ENCODE measurements at regions not wholly inside any gene's neighbourhood (a gene's known extent, or its start where the extent isn't known, plus 50 kb on each side); places are given as distances from the start of the nearest gene placed in this dataset.

- no peak overlapping the region for H3K4me3 Mint-ChIP-seq
- no peaks in the 10 kb centered on the region for H3K36me3 Mint-ChIP-seq (ENCODE audit: insufficient read depth in 2 of 2)
- no peaks in the 10 kb centered on the region for H3K4me1 Mint-ChIP-seq (ENCODE audit: low read depth)
- ATAC-seq (replicated peaks in 1 of 2) (no peak), DNase-seq (no peak)
- H3K9me3 Mint-ChIP-seq: peaks cover 2 to 3% of the 10 kb centered on the region in 2 donors
- no peaks in the 10 kb centered on the region for H3K27me3 Mint-ChIP-seq (ENCODE audit: low read depth)
- no peak overlapping the region for H3K27ac Mint-ChIP-seq
Observed at GRCh38 chr4:125125276-125125675, 189.5 kb upstream of the FAT4 start.

DNA sequence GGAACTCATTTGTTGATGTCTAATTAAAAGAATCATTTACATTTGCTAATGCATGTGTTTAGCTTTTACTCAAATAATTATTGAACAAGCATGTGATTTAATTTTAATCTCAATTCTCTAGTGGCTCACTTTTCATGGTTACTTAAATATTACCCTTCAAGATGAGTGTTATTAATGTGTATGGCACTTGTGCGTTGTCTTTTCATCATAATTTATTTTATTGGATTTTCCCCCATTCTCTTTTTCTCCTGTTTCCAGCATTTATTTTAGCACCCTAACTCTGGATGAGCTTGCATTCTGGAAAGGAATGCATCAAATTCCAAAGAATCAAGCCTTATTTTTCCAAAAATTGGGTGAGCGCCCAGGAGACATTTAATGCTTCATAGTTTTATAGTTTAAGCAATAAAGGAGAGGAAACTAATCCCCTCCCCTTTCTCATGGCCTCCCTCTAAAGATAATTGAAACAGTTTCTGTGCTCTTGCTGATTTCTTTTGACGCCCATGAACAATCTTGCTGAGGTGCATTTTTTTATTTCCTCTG is 191.1 kb upstream of the FAT4 start:
- Mint-ChIP-seq H3K36me3 (ENCODE audit: insufficient read depth in 2 of 2) (no peaks in the 10 kb centered on the region), H3K4me3 (no peak overlapping the region), H3K9me3 (peaks cover 2 to 3% of the 10 kb centered on the region in 2 donors), H3K27me3 (ENCODE audit: low read depth) (no peaks in the 10 kb centered on the region), H3K27ac (no peak overlapping the region), H3K4me1 (ENCODE audit: low read depth) (no peaks in the 10 kb centered on the region)
- ATAC-seq (replicated peaks in 1 of 2) (no peak), DNase-seq (no peak)

DNA sequence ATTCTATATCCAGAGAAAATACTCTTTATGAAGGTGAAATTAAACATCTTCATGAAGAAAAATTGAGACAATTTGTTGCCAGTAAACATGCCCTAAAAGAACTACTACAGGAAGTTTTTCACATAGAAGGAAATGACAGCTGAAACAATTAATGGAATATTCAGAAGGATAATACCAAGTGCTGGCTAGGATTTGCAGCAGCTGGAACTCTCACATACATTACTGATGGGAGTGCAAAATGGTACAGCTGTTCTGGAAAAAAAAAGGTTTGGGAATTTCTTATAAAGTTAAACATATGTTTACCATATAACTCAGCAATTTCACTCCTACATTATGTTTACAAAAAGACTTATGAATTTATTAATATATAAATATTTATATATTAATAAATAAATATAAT is 193.2 kb upstream of the FAT4 start:
- Mint-ChIP-seq H3K9me3 (peaks cover 2 to 3% of the 10 kb centered on the region in 2 donors), H3K27ac (no peak overlapping the region), H3K4me3 (no peak overlapping the region), H3K27me3 (ENCODE audit: low read depth) (no peaks in the 10 kb centered on the region), H3K36me3 (ENCODE audit: insufficient read depth in 2 of 2) (no peaks in the 10 kb centered on the region), H3K4me1 (ENCODE audit: low read depth) (no peaks in the 10 kb centered on the region)
- DNase-seq: no peak
- ATAC-seq (replicated peaks in 1 of 2): no peak

DNA sequence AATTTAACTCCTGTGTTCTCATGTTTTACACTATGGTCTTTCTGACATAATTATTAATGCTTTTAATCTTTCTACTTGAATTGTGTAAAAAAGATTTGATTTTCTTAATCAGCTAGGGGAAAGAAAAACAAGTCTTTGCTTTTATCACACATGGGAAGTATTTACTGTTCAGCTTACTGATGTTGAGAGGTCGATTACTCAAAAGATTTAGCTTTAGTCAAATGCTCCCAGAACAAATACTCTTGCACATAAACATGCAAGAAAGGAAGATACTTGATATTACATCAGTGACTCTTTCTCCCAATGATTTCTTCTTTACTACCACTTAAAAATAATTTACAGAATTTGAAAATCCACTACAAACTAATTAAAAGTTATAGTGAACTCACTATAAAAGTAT is 198.3 kb upstream of the FAT4 start:
- no peaks in the 10 kb centered on the region for H3K4me1 Mint-ChIP-seq (ENCODE audit: low read depth)
- ATAC-seq (replicated peaks in 1 of 2): no peak

DNA sequence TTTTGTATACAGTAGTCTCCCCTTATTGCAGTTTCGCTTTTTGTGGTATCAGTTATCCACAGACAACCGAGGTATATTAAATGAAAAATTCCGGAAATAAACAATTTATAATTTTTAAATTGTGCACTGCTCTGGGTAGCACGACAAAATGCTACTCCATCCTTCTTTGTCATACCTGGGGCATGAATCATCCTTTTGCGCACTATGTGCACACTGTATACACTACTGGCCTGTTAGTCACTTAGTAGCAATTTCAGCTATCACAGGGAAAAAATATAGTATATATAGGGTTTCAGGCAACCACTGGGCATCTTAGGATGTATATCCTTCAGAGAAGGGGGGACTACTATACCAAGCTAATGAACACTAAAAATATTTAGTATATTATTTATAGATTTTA is 198.8 kb upstream of the FAT4 start:
- peaks cover 4% of the 10 kb centered on the region in 2 donors for H3K9me3 Mint-ChIP-seq
- no peaks in the 10 kb centered on the region for H3K27me3 Mint-ChIP-seq (ENCODE audit: low read depth)
- no peaks in the 10 kb centered on the region for H3K36me3 Mint-ChIP-seq (ENCODE audit: insufficient read depth in 2 of 2)
- DNase-seq (no peak), ATAC-seq (replicated peaks in 1 of 2) (no peak)
- no peaks in the 10 kb centered on the region for H3K4me1 Mint-ChIP-seq (ENCODE audit: low read depth)
- H3K27ac Mint-ChIP-seq: no peak overlapping the region
- H3K4me3 Mint-ChIP-seq: no peak overlapping the region

More for the DNA sequence above, 198.3 kb upstream of the FAT4 start:
- no peak for DNase-seq
- H3K27ac Mint-ChIP-seq: no peak overlapping the region
- no peaks in the 10 kb centered on the region for H3K36me3 Mint-ChIP-seq (ENCODE audit: insufficient read depth in 2 of 2)
- H3K4me3 Mint-ChIP-seq: no peak overlapping the region
- peaks cover 0 to under 1% of the 10 kb centered on the region in 2 donors for H3K9me3 Mint-ChIP-seq
- no peaks in the 10 kb centered on the region for H3K27me3 Mint-ChIP-seq (ENCODE audit: low read depth)

DNA sequence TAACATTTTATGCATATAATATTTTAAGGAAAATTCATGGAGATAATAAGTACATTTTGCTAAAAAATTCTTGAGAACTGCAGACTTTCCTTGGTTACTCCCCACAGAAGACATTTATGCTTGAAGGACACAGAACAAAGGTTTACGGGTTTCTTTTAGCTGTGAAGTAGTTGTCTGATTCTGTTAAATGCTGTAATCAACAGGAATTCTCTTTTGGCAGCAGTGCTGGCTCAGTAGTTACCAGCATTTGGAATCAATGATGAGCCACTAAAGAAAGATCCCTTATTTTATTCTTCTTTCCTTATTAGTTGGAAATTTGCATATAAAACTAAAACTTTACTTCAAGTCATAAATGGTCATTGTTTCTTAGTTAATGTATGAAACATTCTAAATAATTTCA is 199.3 kb upstream of the FAT4 start:
- H3K27ac Mint-ChIP-seq: no peak overlapping the region
- no peak for ATAC-seq (replicated peaks in 1 of 2)
- H3K9me3 Mint-ChIP-seq: peaks cover 4% of the 10 kb centered on the region in 2 donors
- DNase-seq: no peak
- no peak overlapping the region for H3K4me3 Mint-ChIP-seq
- H3K36me3 Mint-ChIP-seq (ENCODE audit: insufficient read depth in 2 of 2): no peaks in the 10 kb centered on the region
- H3K4me1 Mint-ChIP-seq (ENCODE audit: low read depth): no peaks in the 10 kb centered on the region
- H3K27me3 Mint-ChIP-seq (ENCODE audit: low read depth): no peaks in the 10 kb centered on the region

- ATAC-seq (replicated peaks in 1 of 2): no peak
- no peak overlapping the region for H3K27ac Mint-ChIP-seq
- H3K9me3 Mint-ChIP-seq: peaks cover 4 to 5% of the 10 kb centered on the region in 2 donors
Observed at GRCh38 chr4:125112536-125112935, 202.2 kb upstream of the FAT4 start.

GRCh38 chr4:125111323-125111722 is 203.4 kb upstream of the FAT4 start:
- no peak for ATAC-seq (replicated peaks in 1 of 2)
- peaks cover 4 to 5% of the 10 kb centered on the region in 2 donors for H3K9me3 Mint-ChIP-seq
- no peaks in the 10 kb centered on the region for H3K4me1 Mint-ChIP-seq (ENCODE audit: low read depth)

More at GRCh38 chr4:125112536-125112935, 202.2 kb upstream of the FAT4 start:
- no peak for DNase-seq
- H3K4me3 Mint-ChIP-seq: no peak overlapping the region
- H3K4me1 Mint-ChIP-seq (ENCODE audit: low read depth): no peaks in the 10 kb centered on the region
- no peaks in the 10 kb centered on the region for H3K27me3 Mint-ChIP-seq (ENCODE audit: low read depth)
- no peaks in the 10 kb centered on the region for H3K36me3 Mint-ChIP-seq (ENCODE audit: insufficient read depth in 2 of 2)

DNA sequence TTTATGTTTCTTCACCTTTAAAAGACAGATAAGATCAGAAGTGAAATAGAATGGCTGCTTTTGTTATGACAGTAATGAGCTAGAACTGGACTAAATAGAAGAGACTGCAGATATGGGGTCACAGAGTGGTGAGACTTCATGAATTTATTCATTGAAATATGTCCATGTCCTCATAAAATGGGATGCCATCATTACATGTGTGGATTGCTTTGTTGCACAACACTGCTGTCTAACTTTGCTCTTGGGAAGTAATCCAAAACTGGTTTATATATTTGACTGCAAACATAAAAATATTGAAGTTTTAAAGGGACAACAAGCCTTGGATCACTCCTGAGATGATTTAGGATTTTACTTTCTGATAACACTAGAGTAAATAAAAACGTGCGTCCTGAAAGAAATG is 209.2 kb upstream of the FAT4 start:
- Mint-ChIP-seq H3K4me1 (ENCODE audit: low read depth) (no peaks in the 10 kb centered on the region), H3K36me3 (ENCODE audit: insufficient read depth in 2 of 2) (no peaks in the 10 kb centered on the region)

More at GRCh38 chr4:125111323-125111722, 203.4 kb upstream of the FAT4 start:
- H3K27ac Mint-ChIP-seq: no peak overlapping the region
- H3K36me3 Mint-ChIP-seq (ENCODE audit: insufficient read depth in 2 of 2): no peaks in the 10 kb centered on the region
- H3K4me3 Mint-ChIP-seq: no peak overlapping the region
- H3K27me3 Mint-ChIP-seq (ENCODE audit: low read depth): no peaks in the 10 kb centered on the region
- DNase-seq: no peak

DNA sequence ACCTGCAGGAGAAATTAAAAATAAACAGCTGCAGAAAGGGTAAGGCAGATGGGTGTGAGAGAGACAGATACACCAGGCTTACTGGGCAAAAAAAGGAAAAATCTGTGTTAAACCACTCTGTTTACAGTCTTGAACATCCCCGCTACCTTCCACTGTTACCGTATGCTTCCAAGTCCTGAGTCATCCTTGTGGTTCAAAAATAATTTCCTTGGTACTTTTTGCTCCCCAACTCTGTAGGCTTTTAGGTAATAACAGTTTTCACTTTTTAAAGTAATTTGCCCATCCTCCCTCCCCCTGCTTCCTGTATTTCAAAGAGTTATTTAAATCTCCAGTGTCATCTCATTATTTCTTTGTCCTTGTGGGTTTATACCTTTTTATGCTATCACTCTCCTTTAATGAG is 210.1 kb upstream of the FAT4 start:
- Mint-ChIP-seq H3K27me3 (ENCODE audit: low read depth) (no peaks in the 10 kb centered on the region), H3K4me1 (ENCODE audit: low read depth) (no peaks in the 10 kb centered on the region), H3K36me3 (ENCODE audit: insufficient read depth in 2 of 2) (no peaks in the 10 kb centered on the region), H3K4me3 (no peak overlapping the region), H3K9me3 (peaks cover 1 to 3% of the 10 kb centered on the region in 2 donors), H3K27ac (no peak overlapping the region)
- no peak for ATAC-seq (replicated peaks in 1 of 2)
- DNase-seq: no peak

More for the DNA sequence above, 209.2 kb upstream of the FAT4 start:
- Mint-ChIP-seq H3K9me3 (peaks cover 0 to 1% of the 10 kb centered on the region in 2 donors), H3K27me3 (ENCODE audit: low read depth) (no peaks in the 10 kb centered on the region), H3K4me3 (no peak overlapping the region), H3K27ac (no peak overlapping the region)
- ATAC-seq (replicated peaks in 1 of 2) (no peak), DNase-seq (no peak)

- no peaks in the 10 kb centered on the region for H3K27me3 Mint-ChIP-seq (ENCODE audit: low read depth)
- ATAC-seq (replicated peaks in 1 of 2) (no peak), DNase-seq (no peak)
- H3K27ac Mint-ChIP-seq: no peak overlapping the region
- no peaks in the 10 kb centered on the region for H3K36me3 Mint-ChIP-seq (ENCODE audit: insufficient read depth in 2 of 2)
- peaks cover 0 to 3% of the 10 kb centered on the region in 2 donors for H3K9me3 Mint-ChIP-seq
- H3K4me1 Mint-ChIP-seq (ENCODE audit: low read depth): no peaks in the 10 kb centered on the region
- no peak overlapping the region for H3K4me3 Mint-ChIP-seq
Observed at GRCh38 chr4:125101719-125102118, 213.0 kb upstream of the FAT4 start.

GRCh38 chr4:125097729-125098128 is 217.0 kb upstream of the FAT4 start:
- ATAC-seq (replicated peaks in 1 of 2): no peak

DNA sequence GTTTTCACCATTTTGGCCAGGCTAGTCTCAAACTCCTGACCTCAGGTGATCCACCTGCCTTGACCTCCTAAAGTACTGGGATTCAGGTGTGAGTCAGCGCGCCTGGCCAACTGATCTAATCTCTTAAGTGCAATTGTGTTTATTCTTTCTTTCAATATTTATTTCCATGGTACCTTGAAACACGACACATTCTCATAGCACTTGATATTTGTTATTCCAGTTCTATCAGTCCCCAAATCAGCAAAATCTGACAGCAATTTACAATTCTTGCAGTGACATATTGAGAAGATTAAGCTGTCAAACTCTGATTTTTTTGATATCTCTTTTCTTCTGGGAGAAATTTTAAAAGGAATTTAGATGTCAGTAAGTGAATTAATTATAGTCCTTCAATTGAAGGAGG is 218.1 kb upstream of the FAT4 start:
- peaks cover 3% of the 10 kb centered on the region in 2 donors for H3K9me3 Mint-ChIP-seq
- H3K4me3 Mint-ChIP-seq: no peak overlapping the region
- no peak overlapping the region for H3K27ac Mint-ChIP-seq
- DNase-seq (no peak), ATAC-seq (replicated peaks in 1 of 2) (no peak)
- H3K36me3 Mint-ChIP-seq (ENCODE audit: insufficient read depth in 2 of 2): no peaks in the 10 kb centered on the region
- no peaks in the 10 kb centered on the region for H3K27me3 Mint-ChIP-seq (ENCODE audit: low read depth)
- H3K4me1 Mint-ChIP-seq (ENCODE audit: low read depth): no peaks in the 10 kb centered on the region

More at GRCh38 chr4:125097729-125098128, 217.0 kb upstream of the FAT4 start:
- H3K9me3 Mint-ChIP-seq: peaks cover 3% of the 10 kb centered on the region in 2 donors
- no peaks in the 10 kb centered on the region for H3K36me3 Mint-ChIP-seq (ENCODE audit: insufficient read depth in 2 of 2)
- no peak overlapping the region for H3K4me3 Mint-ChIP-seq
- no peaks in the 10 kb centered on the region for H3K27me3 Mint-ChIP-seq (ENCODE audit: low read depth)
- no peak for DNase-seq
- no peaks in the 10 kb centered on the region for H3K4me1 Mint-ChIP-seq (ENCODE audit: low read depth)
- no peak overlapping the region for H3K27ac Mint-ChIP-seq

GRCh38 chr4:125091541-125091940 is 223.2 kb upstream of the FAT4 start:
- DNase-seq (no peak), ATAC-seq (replicated peaks in 1 of 2) (no peak)
- Mint-ChIP-seq H3K27ac (no peak overlapping the region), H3K9me3 (peaks cover 0 to 3% of the 10 kb centered on the region in 2 donors), H3K36me3 (ENCODE audit: insufficient read depth in 2 of 2) (no peaks in the 10 kb centered on the region), H3K4me3 (no peak overlapping the region), H3K4me1 (ENCODE audit: low read depth) (no peaks in the 10 kb centered on the region), H3K27me3 (ENCODE audit: low read depth) (no peaks in the 10 kb centered on the region)
